K562 (cell line): ENCODE measurements at regions not wholly inside any gene's neighbourhood (a gene's known extent, or its start where the extent isn't known, plus 50 kb on each side); places are given as distances from the start of the nearest gene placed in this dataset.

Experiments
- CHD2 ChIP-seq: IDR thresholded peaks from 2 replicates; pipeline ENCODE4 v1.6.1; 2011; ENCODE audit warnings: low read depth, low read length
- EP300 ChIP-seq: IDR thresholded peaks from 2 replicates; pipeline ENCODE4 v1.6.1; 2012; ENCODE audit warnings: low read length, improper control_type of control experiment
- GTF2E2 ChIP-seq: fragments of 200-800 bp; sonication (Bioruptor generic); IDR thresholded peaks from 2 replicates; pipeline ENCODE4 v1.6.1; 2016; ENCODE audit warnings: missing genetic modification characterization, missing compliant biosample characterization
- IRF2 ChIP-seq: sonication (generic); formaldehyde crosslinking; IDR thresholded peaks from 2 replicates; pipeline ENCODE4 v1.8.1; 2022; ENCODE audit warnings: mild to moderate bottlenecking, missing genetic modification reagents
- RBM17 ChIP-seq: fragments of 200-400 bp; formaldehyde crosslinking; IDR thresholded peaks from 2 replicates; pipeline ENCODE4 v1.6.1; 2017; ENCODE audit warnings: low read depth, mild to moderate bottlenecking, low read length, borderline replicate concordance
- TBL1XR1 ChIP-seq, 2 experiments: IDR thresholded peaks; 2 replicates each; pipeline ENCODE4 v1.6.1; 2012; ENCODE audit warnings: improper control_type of control experiment in 2 of 2, low read length in 2 of 2, mild to moderate bottlenecking in 1 of 2
- ZC3H4 ChIP-seq: sonication (generic); formaldehyde crosslinking; IDR thresholded peaks from 2 replicates; pipeline ENCODE4 v1.9.0; 2021; ENCODE audit warnings: missing genetic modification reagents, borderline replicate concordance
- TF ChIP-seq, protein P1 (sequence below): fragments of 450-650 bp; IDR thresholded peaks from 2 replicates; pipeline ENCODE4 v1.6.1; 2016; ENCODE audit warnings: low read depth

DNA sequence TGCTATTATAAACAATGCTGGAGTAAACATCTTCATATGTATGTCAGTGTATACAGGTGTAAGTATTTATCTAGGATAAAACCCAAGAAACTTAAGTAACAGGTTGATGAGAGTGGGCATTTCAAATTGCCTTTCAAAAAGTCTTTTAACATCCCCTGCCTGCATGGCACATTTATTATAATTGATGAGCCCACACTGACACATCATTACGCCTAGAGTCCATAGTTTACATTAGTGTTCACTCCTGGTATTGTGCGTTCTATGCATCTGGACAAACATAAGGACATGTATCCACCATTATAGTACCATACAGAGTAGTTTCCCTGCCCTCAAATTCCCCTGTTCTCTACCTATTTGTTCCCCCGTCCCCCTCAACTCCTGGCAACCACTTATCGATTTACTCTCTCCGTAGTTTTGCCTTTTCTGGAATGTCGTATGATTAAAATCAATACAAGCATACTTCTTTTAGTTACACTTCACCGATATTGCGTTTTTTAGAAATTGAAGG lies 53.7 kb downstream of the NACA2 start:
- TF ChIP-seq RBM17 (no peak), ZC3H4 (CRISPR knock-in tag) (no peak), EP300 (no peak), IRF2 (CRISPR knock-in tag) (no peak), TBL1XR1 (IDR thresholded peaks at IDR 0.05; ENCODE audit: low read length in 2 of 2) (no peak), CHD2 (no peak), GTF2E2 (tag) (no peak)
- TF ChIP-seq, protein P1, sequence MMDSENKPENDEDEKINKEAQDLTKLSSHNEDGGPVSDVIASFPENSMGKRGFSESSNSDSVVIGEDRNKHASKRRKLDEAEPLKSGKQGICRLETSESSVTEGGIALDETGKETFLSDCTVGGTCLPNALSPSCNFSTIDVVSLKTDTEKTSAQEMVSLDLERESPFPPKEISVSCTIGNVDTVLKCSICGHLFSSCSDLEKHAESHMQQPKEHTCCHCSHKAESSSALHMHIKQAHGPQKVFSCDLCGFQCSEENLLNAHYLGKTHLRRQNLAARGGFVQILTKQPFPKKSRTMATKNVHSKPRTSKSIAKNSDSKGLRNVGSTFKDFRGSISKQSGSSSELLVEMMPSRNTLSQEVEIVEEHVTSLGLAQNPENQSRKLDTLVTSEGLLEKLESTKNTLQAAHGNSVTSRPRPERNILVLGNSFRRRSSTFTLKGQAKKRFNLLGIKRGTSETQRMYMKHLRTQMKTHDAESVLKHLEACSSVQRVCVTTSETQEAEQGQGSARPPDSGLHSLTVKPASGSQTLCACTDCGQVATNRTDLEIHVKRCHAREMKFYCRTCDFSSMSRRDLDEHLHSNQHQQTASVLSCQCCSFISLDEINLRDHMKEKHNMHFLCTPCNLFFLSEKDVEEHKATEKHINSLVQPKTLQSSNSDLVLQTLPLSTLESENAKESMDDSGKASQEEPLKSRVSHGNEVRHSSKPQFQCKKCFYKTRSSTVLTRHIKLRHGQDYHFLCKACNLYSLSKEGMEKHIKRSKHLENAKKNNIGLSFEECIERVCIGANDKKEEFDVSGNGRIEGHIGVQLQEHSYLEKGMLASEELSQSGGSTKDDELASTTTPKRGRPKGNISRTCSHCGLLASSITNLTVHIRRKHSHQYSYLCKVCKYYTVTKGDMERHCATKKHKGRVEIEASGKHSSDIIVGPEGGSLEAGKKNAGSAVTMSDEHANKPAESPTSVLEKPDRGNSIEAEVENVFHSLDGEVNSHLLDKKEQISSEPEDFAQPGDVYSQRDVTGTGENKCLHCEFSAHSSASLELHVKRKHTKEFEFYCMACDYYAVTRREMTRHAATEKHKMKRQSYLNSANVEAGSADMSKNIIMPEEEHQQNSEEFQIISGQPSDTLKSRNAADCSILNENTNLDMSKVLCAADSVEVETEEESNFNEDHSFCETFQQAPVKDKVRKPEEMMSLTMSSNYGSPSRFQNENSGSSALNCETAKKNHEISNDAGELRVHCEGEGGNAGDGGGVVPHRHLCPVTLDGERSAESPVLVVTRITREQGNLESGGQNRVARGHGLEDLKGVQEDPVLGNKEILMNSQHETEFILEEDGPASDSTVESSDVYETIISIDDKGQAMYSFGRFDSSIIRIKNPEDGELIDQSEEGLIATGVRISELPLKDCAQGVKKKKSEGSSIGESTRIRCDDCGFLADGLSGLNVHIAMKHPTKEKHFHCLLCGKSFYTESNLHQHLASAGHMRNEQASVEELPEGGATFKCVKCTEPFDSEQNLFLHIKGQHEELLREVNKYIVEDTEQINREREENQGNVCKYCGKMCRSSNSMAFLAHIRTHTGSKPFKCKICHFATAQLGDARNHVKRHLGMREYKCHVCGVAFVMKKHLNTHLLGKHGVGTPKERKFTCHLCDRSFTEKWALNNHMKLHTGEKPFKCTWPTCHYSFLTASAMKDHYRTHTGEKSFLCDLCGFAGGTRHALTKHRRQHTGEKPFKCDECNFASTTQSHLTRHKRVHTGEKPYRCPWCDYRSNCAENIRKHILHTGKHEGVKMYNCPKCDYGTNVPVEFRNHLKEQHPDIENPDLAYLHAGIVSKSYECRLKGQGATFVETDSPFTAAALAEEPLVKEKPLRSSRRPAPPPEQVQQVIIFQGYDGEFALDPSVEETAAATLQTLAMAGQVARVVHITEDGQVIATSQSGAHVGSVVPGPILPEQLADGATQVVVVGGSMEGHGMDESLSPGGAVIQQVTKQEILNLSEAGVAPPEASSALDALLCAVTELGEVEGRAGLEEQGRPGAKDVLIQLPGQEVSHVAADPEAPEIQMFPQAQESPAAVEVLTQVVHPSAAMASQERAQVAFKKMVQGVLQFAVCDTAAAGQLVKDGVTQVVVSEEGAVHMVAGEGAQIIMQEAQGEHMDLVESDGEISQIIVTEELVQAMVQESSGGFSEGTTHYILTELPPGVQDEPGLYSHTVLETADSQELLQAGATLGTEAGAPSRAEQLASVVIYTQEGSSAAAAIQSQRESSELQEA = no peak
